ENCODE measurements at regions not wholly inside any gene's neighbourhood (a gene's known extent, or its start where the extent isn't known, plus 50 kb on each side); places are given as distances from the start of the nearest gene placed in this dataset.
"Not testable (repeated sequence)": the region's sequence is repeated elsewhere in the genome, so short reads cannot be mapped to it uniquely, and the experiment has no call there.

DNA sequence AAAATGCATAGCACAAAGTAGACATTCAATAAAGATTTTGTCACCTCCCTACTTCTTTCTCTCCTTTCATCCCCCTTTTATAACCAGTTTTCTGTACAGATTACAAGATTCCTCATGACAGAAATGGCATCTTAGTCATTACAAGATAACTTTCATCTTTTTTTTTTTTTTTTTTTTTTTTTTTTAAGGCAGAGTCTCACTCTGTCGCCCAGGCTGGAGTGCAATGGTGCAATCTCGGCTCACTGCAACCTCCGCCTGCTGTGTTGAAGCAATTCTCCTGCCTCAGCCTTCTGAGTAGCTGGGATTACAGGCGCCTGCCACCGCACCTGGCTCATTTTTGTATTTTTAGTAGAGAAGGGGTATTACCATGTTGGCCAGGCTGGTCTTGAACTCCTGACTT, 75.2 kb upstream of the TMC1 start:
- TF ChIP-seq ZNF366 (tag by site-specific recombination; conservative IDR thresholded peaks at IDR 0.05); FEZF1 (tag by site-specific recombination; IDR thresholded peaks at IDR 0.05): not testable (repeated sequence)
- TF ChIP-seq, protein P1, sequence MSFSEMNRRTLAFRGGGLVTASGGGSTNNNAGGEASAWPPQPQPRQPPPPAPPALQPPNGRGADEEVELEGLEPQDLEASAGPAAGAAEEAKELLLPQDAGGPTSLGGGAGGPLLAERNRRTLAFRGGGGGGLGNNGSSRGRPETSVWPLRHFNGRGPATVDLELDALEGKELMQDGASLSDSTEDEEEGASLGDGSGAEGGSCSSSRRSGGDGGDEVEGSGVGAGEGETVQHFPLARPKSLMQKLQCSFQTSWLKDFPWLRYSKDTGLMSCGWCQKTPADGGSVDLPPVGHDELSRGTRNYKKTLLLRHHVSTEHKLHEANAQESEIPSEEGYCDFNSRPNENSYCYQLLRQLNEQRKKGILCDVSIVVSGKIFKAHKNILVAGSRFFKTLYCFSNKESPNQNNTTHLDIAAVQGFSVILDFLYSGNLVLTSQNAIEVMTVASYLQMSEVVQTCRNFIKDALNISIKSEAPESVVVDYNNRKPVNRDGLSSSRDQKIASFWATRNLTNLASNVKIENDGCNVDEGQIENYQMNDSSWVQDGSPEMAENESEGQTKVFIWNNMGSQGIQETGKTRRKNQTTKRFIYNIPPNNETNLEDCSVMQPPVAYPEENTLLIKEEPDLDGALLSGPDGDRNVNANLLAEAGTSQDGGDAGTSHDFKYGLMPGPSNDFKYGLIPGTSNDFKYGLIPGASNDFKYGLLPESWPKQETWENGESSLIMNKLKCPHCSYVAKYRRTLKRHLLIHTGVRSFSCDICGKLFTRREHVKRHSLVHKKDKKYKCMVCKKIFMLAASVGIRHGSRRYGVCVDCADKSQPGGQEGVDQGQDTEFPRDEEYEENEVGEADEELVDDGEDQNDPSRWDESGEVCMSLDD (tag by site-specific recombination; IDR thresholded peaks at IDR 0.05) = not testable (repeated sequence)
- TF ChIP-seq, protein P2, sequence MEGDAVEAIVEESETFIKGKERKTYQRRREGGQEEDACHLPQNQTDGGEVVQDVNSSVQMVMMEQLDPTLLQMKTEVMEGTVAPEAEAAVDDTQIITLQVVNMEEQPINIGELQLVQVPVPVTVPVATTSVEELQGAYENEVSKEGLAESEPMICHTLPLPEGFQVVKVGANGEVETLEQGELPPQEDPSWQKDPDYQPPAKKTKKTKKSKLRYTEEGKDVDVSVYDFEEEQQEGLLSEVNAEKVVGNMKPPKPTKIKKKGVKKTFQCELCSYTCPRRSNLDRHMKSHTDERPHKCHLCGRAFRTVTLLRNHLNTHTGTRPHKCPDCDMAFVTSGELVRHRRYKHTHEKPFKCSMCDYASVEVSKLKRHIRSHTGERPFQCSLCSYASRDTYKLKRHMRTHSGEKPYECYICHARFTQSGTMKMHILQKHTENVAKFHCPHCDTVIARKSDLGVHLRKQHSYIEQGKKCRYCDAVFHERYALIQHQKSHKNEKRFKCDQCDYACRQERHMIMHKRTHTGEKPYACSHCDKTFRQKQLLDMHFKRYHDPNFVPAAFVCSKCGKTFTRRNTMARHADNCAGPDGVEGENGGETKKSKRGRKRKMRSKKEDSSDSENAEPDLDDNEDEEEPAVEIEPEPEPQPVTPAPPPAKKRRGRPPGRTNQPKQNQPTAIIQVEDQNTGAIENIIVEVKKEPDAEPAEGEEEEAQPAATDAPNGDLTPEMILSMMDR (tag by site-specific recombination; IDR thresholded peaks at IDR 0.05) = not testable (repeated sequence)
- TF ChIP-seq, protein P3, sequence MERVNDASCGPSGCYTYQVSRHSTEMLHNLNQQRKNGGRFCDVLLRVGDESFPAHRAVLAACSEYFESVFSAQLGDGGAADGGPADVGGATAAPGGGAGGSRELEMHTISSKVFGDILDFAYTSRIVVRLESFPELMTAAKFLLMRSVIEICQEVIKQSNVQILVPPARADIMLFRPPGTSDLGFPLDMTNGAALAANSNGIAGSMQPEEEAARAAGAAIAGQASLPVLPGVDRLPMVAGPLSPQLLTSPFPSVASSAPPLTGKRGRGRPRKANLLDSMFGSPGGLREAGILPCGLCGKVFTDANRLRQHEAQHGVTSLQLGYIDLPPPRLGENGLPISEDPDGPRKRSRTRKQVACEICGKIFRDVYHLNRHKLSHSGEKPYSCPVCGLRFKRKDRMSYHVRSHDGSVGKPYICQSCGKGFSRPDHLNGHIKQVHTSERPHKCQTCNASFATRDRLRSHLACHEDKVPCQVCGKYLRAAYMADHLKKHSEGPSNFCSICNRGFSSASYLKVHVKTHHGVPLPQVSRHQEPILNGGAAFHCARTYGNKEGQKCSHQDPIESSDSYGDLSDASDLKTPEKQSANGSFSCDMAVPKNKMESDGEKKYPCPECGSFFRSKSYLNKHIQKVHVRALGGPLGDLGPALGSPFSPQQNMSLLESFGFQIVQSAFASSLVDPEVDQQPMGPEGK (tag by site-specific recombination; IDR thresholded peaks at IDR 0.05) = not testable (repeated sequence)
